Spleen (tissue), 11 donors: ENCODE measurements at regions not wholly inside any gene's neighbourhood (a gene's known extent, or its start where the extent isn't known, plus 50 kb on each side); places are given as distances from the start of the nearest gene placed in this dataset.

Source experiments
- DNase-seq: peaks from one replicate; pipeline ENCODE4 v3.0.0-alpha.2; 2020
- H3K27ac ChIP-seq, 8 donors: fragments of 200-600 bp; sonication (generic) in 7 of 8; 1 replicate in 4 of 8; 2 replicates in 4 of 8; pipeline versions ENCODE4 v1.5.0 to v1.8.0; 2016 to 2021; ENCODE audit warnings: inconsistent platforms in 4 of 8, mild to moderate bottlenecking in 4 of 8, moderate library complexity in 1 of 8
- H3K27me3 ChIP-seq, 7 donors: fragments of 200-600 bp; sonication (generic) in 6 of 7; replicated peaks in 1 of 7; 1 replicate in 4 of 7; 2 replicates in 3 of 7; pipeline versions ENCODE4 v1.5.0 to v1.8.0; 2016 to 2021; ENCODE audit warnings: inconsistent platforms in 3 of 7, mild to moderate bottlenecking in 1 of 7
- H3K36me3 ChIP-seq, 6 donors: fragments of 200-600 bp; sonication (generic) in 5 of 6; 1 replicate in 4 of 6; 2 replicates in 2 of 6; pipeline versions ENCODE4 v1.5.0 to v1.8.0; 2016 to 2021; ENCODE audit warnings: inconsistent platforms in 2 of 6
- H3K4me1 ChIP-seq, 6 donors: fragments of 200-600 bp; sonication (generic) in 5 of 6; 1 replicate in 3 of 6; 2 replicates in 3 of 6; pipeline versions ENCODE4 v1.5.0 to v1.8.0; 2016 to 2021; ENCODE audit warnings: inconsistent platforms in 3 of 6
- H3K4me3 ChIP-seq, 8 donors: fragments of 200-600 bp; sonication (generic) in 7 of 8; 1 replicate in 4 of 8; 2 replicates in 4 of 8; pipeline versions ENCODE4 v1.5.0 to v1.8.0; 2016 to 2021; ENCODE audit warnings: inconsistent platforms in 4 of 8, mild to moderate bottlenecking in 4 of 8, moderate library complexity in 2 of 8
- H3K9me3 ChIP-seq, 8 donors: fragments of 200-600 bp; sonication (generic) in 7 of 8; 1 replicate in 4 of 8; 2 replicates in 4 of 8; pipeline versions ENCODE4 v1.5.0 to v1.8.0; 2016 to 2021; ENCODE audit warnings: inconsistent platforms in 4 of 8
- POLR2A ChIP-seq, 3 donors: fragments of 450-650 bp; IDR thresholded peaks; one replicate each; pipeline ENCODE4 v1.5.1; 2017; ENCODE audit warnings: antibody characterized with exemption in 3 of 3, mild to moderate bottlenecking in 1 of 3
- POLR2AphosphoS5 ChIP-seq, 3 donors: sonication (generic); formaldehyde crosslinking; IDR thresholded peaks; one replicate each; pipeline ENCODE4 v1.5.1; 2017; ENCODE audit warnings: antibody characterized with exemption in 3 of 3
- WGBS, 5 donors: extraction: QIAGEN DNeasy Blood & Tissue Kit in 3 of 5; methylation state at CpG; one replicate each; pipeline versions ENCODE4 v1.1.5 to v1.1.7; 2013 to 2018; 5-methylcytosine and 5-hydroxymethylcytosine counted together
- intact Hi-C: fragments of 100-400 bp; cut with DNase I; formaldehyde crosslinking; loops from one replicate; pipeline ENCODE4 v1.15.0; 2023; ENCODE audit warnings: low total_unique reads
- TF ChIP-seq, protein P1 (sequence below), 11 experiments: fragments of 200-600 bp in 7 of 11; fragments of 450-650 bp in 4 of 11; sonication (generic) in 4 of 11; IDR thresholded peaks in 8 of 11; conservative IDR thresholded peaks in 3 of 11; 1 replicate in 7 of 11; 2 replicates in 4 of 11; pipeline versions ENCODE4 v1.4.0 to v1.8.0; 2016 to 2021; ENCODE audit warnings: antibody characterized with exemption in 11 of 11, inconsistent platforms in 4 of 11, mild to moderate bottlenecking in 1 of 11
- donor health status: healthy with polysubstance abuse.
- donor health status: DM: no; HTN: no; CAD: no; lungs with moderate emphysema.
- donor health status: DM: no; HTN: no; CAD: no.
- donor health status: Bipolar disorder and iron deficiency.
- donor health status: healthy.
- donor health status: DM: no; HTN: no; CAD: no.
- donor health status: DM: yes; HTN: yes; CAD: no.

DNA sequence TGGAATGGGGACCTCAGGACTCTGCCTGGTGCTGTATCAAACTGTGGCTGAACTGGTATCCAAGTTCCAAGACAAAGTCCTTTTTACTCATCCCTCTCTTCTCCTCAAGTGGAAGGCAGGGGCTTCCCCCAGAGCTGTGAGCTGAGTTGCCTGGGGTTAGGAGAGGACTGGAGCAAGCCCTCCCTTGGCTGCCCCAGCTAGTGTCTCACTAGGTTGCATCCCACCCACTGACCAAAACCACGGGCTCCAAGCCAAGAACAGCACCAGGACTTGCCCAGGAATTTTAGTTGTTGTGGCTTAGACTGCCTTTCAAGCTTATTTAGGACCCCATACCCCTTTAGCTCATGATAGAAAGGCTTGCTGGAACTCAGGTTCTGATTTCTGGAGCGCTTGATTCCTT lies 158.7 kb upstream of the TNC start:
- 68 to 87% (median 79%) methylated on average over 2 of the region's 2 CpGs for WGBS, 5 donors
- Histone ChIP-seq H3K36me3 (no peaks in the 10 kb centered on the region), H3K4me1 (no peaks in the 10 kb centered on the region), H3K27ac (no peak overlapping the region), H3K27me3 (no peaks in the 10 kb centered on the region), H3K4me3 (no peak overlapping the region), H3K9me3 (no peaks in the 10 kb centered on the region)
- DNase-seq, result no peak
- intact Hi-C loops, result no loop called here
- TF ChIP-seq, protein P1, sequence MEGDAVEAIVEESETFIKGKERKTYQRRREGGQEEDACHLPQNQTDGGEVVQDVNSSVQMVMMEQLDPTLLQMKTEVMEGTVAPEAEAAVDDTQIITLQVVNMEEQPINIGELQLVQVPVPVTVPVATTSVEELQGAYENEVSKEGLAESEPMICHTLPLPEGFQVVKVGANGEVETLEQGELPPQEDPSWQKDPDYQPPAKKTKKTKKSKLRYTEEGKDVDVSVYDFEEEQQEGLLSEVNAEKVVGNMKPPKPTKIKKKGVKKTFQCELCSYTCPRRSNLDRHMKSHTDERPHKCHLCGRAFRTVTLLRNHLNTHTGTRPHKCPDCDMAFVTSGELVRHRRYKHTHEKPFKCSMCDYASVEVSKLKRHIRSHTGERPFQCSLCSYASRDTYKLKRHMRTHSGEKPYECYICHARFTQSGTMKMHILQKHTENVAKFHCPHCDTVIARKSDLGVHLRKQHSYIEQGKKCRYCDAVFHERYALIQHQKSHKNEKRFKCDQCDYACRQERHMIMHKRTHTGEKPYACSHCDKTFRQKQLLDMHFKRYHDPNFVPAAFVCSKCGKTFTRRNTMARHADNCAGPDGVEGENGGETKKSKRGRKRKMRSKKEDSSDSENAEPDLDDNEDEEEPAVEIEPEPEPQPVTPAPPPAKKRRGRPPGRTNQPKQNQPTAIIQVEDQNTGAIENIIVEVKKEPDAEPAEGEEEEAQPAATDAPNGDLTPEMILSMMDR (IDR thresholded peaks at IDR 0.05 in 8 of 11, conservative IDR thresholded peaks at IDR 0.05 in 3 of 11), result no peak
- TF ChIP-seq POLR2AphosphoS5 (IDR thresholded peaks at IDR 0.05) (no peak), POLR2A (IDR thresholded peaks at IDR 0.05) (no peak)

DNA sequence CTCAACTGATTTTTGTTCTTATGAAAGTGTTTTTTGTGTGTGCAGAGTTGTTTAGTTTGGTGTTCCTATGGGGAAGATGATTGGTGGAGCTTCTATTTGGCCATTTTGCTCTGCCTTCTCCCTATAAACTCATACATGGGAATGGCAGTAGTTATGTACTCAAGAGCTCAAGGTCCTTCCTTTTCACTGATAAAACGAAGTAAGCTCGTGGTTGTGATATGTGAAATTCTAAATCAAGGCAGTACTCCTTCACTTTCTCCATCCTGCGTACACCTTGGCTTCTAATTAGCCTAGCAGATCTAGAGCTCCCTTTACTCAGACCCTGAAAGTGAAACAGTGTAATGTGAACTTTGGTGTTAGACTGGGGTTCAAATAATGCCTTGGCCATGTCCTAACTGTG lies 159.3 kb upstream of the TNC start:
- WGBS, 5 donors, result 79 to 90% (median 85%) methylated on average over 3 of the region's 3 CpGs
- no peaks in the 10 kb centered on the region for H3K4me1 ChIP-seq
- intact Hi-C loops, result no loop called here
- no peaks in the 10 kb centered on the region for H3K9me3 ChIP-seq
- no peak overlapping the region for H3K4me3 ChIP-seq
- H3K36me3 ChIP-seq, result no peaks in the 10 kb centered on the region
- no peaks in the 10 kb centered on the region for H3K27me3 ChIP-seq
- H3K27ac ChIP-seq, result no peak overlapping the region
- TF ChIP-seq POLR2A (IDR thresholded peaks at IDR 0.05) (no peak), POLR2AphosphoS5 (IDR thresholded peaks at IDR 0.05) (no peak)
- TF ChIP-seq, protein P1 (IDR thresholded peaks at IDR 0.05 in 8 of 11, conservative IDR thresholded peaks at IDR 0.05 in 3 of 11), result no peak
- no peak for DNase-seq

DNA sequence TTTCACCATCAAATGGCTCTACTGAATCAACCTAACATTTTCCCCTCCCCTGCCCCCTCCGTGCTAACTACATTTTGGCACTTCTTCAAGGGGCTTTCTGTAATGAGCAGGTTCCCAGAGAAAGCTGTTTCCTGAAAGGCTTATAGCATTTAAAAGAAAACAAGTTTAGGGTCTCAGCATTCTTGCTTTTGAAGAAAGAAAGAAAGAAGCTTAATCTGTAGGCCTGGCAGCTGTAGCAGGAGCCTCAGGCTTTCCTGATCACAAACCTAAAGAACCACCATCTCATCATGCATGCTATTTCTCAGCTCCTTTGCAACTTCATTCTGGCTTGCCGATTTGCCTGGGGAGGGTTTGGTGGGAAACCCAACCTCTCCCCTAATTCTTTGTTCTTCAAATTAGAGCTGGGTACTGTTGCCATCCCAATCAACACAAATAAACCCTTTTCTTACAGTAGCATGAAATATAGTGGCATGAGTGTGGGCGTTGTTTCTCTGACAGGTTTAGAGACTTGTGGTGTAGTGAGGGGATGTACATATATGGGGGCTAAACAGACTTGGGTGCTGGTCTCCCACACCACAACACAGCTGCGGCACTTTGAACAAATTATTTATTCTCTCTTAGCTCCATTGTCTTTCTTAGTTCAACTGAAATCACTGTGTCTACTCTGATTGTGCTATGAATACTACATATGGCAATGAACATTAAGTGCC lies 160.5 kb upstream of the TNC start:
- intact Hi-C loops, result no loop called here
- Histone ChIP-seq H3K4me3 (no peak overlapping the region), H3K4me1 (no peaks in the 10 kb centered on the region), H3K27me3 (no peaks in the 10 kb centered on the region), H3K36me3 (no peaks in the 10 kb centered on the region), H3K27ac (no peak overlapping the region), H3K9me3 (no peaks in the 10 kb centered on the region)
- no peak for DNase-seq
- WGBS, 5 donors, result 54 to 65% (median 58%) methylated on average over 4 of the region's 4 CpGs
- TF ChIP-seq, protein P1 (IDR thresholded peaks at IDR 0.05 in 8 of 11, conservative IDR thresholded peaks at IDR 0.05 in 3 of 11), result no peak
- TF ChIP-seq POLR2AphosphoS5 (IDR thresholded peaks at IDR 0.05), result no peak
- TF ChIP-seq POLR2A (IDR thresholded peaks at IDR 0.05), result no peak

DNA sequence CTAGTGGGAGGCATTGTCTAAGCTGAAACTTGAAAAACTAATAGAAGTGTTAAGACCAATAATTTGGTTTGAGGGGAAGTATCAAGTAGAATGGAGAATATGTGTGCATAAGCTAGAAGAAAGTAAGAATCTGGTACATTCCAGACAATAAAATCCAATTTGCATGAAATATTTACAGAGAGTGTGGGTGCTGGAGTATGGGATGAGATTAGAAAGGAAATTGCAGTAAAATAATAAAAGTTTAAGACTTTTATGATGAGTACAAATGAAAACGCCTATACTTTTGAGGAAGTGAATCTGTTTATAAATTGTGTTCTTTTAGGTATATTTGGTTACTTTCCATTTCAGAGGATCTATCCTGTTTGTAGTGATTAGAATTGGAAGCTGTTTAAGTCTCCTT lies 165.4 kb upstream of the TNC start:
- WGBS, 5 donors, result 64 to 83% (median 70%) methylated on average over 1 of the region's 1 CpG
- H3K4me1 ChIP-seq, result no peaks in the 10 kb centered on the region
- no peak for TF ChIP-seq POLR2A (IDR thresholded peaks at IDR 0.05)
- TF ChIP-seq, protein P1 (IDR thresholded peaks at IDR 0.05 in 8 of 11, conservative IDR thresholded peaks at IDR 0.05 in 3 of 11), result no peak
- TF ChIP-seq POLR2AphosphoS5 (IDR thresholded peaks at IDR 0.05), result no peak
- H3K27me3 ChIP-seq, result no peaks in the 10 kb centered on the region
- H3K36me3 ChIP-seq, result no peaks in the 10 kb centered on the region
- no peaks in the 10 kb centered on the region for H3K9me3 ChIP-seq
- no peak overlapping the region for H3K27ac ChIP-seq
- H3K4me3 ChIP-seq, result no peak overlapping the region
- no peak for DNase-seq
- intact Hi-C loops, result no loop called here
